GM21619 (cell line): ENCODE measurements at regions not wholly inside any gene's neighbourhood (a gene's known extent, or its start where the extent isn't known, plus 50 kb on each side); places are given as distances from the start of the nearest gene placed in this dataset.
"Not testable (repeated sequence)": the region's sequence is repeated elsewhere in the genome, so short reads cannot be mapped to it uniquely, and the experiment has no call there.

Experiments
- ATAC-seq: cut with Tn5 transposase; IDR thresholded peaks from one replicate; pipeline ENCODE4 v1.9.1; 2021; ENCODE audit not compliant: unreplicated experiment

DNA sequence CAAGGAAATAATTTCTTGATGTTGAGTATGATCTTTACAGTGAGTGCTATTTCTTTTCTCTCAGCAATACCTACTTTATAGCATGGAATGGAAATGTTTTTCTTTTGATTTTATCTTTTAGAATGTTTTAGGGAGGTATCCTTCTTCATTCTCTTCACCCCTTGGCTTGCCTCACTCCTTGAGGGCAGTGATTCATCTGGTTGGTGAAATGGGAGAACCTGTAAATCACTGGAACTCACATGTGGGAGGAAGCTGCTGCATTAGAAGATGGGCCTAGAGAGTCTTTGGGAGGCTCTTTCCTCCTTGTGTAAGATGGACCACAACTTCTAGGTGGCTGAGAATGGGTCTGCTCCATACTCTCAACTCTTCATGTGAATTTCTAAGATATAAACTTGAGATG, 244.8 kb upstream of the SYNCRIP start:
- no peak for ATAC-seq

GRCh38 chr6:85868685-85869084, 226.0 kb upstream of the SYNCRIP start:
- ATAC-seq, result no peak

GRCh38 chr6:85867595-85867994, 224.9 kb upstream of the SYNCRIP start:
- ATAC-seq, result no peak

GRCh38 chr6:85866758-85867401, 224.2 kb upstream of the SYNCRIP start:
- ATAC-seq, result no peak

- no peak for ATAC-seq
Observed at GRCh38 chr6:85866370-85866730, 223.7 kb upstream of the SYNCRIP start.

- ATAC-seq, result peak; percentile 66
Observed at GRCh38 chr6:85865420-85866369, 223.0 kb upstream of the SYNCRIP start.

- no peak for ATAC-seq
Observed at GRCh38 chr6:85864453-85865401, 222.0 kb upstream of the SYNCRIP start.

GRCh38 chr6:85856235-85856634, 213.5 kb upstream of the SYNCRIP start:
- no peak for ATAC-seq

DNA sequence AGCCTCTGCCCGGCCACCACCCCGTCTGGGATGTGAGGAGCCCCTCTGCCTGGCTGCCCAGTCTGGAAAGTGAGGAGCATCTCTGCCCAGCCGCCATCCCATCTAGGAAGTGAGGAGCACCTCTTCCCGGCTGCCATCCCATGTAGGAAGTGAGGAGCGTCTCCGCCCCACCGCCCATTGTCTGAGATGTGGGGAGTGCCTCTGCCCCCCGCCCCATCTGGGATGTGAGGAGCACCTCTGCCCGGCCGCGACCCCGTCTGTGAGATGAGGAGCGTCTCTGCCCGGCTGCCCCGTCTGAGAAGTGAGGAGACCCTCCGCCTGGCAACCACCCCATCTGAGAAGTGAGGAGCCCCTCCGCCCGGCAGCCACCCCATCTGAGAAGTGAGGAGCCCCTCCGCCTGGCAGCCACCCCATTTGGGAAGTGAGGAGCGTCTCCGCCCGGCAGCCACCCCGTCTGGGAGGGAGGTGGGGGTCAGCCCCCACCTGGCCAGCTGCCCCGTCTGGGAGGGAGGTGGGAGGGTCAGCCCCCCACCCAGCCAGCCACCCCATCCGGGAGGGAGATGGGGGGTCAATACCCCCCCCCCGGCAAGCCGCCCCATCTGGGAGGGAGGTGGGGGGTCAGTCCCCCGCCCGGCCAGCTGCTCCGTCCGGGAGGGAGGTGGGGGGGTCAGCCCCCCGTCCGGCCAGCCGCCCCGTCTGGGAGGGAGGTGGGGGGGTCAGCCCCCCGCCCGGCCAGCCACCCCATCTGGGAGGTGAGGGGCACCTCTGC, 195.8 kb upstream of the SYNCRIP start:
- ATAC-seq, result not testable (repeated sequence)

DNA sequence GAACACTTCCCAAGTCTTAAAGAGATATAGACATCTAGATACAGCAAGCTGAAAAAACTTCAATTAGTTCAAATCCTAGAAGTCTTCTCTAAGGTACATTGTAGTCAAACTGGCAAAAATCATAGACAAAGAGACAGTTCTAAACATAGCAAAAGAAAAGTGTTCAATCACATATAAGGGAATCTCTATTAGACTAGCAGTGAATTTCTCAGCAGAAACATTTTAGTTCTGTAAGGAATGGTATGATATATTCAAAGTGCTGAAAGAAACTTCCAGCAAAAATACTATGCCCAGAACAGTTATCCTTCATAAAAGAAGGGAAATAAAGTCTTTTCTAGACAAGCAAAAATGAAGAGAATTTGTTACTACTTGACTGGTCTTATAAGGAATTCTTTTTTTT, 186.3 kb upstream of the SYNCRIP start:
- ATAC-seq, result no peak

- no peak for ATAC-seq
Observed at GRCh38 chr6:85826997-85827396, 184.3 kb upstream of the SYNCRIP start.

- no peak for ATAC-seq
Observed at GRCh38 chr6:85824329-85824728, 181.6 kb upstream of the SYNCRIP start.

DNA sequence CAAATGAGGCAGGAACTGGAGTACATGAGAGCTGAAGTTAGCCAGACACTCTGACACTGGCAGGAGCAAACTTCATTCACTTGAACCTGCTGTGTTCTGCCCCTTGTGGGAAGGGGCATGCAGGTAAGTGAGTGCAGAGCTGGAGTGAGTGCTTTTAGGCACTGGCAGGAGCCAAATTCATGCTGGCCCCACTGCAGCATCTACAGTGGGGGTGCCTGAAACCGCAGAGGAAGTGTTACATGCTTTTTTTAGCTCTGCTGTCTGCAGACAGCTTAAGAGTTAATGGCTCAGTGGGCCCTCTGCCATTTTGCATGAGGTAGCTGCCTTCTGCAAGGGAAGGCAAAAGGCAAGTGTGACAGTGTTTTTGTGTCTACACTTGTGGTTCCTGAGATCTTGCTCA, 167.9 kb upstream of the SYNCRIP start:
- no peak for ATAC-seq

GRCh38 chr6:85803721-85804120, 161.0 kb upstream of the SYNCRIP start:
- no peak for ATAC-seq

DNA sequence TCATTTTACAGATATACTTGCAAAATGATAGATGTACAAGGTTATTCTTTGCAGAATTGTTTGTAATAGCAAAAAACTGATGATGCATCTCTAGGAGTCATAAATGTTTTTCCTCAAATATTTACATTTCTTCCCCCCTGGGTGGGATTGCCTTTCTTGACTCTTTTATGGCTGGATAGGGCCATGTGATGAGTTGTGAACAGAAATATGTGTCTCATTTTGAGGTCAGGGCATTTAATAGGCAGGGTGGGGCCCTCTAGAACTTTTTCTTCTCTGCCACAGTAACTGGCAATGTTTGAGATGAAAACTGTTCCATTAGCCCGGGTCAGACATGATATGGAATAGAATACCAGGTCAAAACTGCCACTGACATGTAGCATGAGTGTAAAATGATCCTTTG, 159.5 kb upstream of the SYNCRIP start:
- no peak for ATAC-seq

DNA sequence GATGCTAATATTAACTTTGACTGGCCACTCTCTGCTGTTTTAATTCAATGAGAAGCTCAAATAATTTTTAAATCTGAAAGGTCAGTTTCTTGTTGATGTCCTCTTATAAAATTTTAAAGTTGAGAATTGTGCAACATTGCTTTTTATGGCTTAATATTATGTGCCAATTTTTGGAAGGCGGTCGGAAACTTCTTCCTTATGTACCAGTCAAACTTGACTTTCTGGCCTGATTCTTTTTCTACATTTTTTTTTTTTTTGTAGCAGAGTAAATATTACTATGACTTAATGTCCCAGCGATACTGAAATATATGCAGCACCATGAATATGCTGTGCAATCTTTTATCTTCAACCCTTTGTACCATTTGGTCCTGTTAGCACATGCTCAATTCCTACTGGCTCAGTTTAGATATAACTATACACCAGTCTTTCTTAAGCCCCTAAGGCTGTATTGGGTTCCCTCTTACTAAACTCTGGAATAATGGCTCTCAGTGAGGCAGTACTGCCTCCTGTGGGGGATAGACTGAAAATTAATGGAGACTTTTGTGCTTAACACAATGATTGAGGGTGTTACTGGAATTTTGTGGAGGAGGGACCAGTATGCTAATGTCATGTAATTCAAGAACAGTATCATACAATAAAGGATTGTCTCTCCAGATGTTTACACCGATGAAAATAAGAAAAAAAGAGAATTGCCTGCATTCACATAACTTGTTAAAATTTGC, 156.4 kb upstream of the SYNCRIP start:
- ATAC-seq, result no peak

DNA sequence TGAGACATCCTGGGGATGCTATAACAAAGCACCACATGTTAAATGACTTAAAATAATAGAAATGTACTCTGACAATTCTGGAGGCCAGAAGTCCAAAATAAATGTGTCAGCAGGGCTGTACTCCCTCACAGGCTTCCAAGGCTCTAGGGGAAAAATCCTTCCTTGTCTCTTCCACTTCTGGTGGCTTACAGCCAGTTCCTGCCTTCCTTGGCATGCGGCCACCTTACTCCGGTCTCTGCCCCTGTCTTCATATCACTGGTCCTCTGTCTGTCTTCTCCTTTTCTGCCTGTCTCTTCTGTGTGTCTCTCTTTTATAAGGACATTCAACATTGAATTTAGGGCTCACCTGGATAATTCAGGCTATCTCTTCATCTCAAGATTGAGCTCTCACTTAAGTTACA, 155.3 kb upstream of the SYNCRIP start:
- ATAC-seq, result no peak

DNA sequence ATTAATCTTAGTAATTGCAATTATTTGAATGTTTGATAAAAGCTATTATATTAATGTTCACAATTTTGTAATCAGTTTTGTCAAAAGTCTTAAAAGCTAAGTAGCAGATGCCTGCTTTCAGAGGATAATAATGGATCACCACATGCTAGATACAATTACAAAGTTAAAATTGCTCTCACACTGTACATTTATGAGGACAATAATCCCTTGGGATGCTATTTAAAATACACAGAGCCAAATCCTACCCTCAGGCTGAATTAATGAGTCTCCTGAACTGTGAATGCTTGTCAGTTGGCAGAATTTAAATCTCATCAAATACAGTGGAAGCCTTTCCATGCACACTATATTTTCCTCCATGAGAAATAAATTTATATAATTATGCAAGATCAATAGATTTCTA, 153.3 kb upstream of the SYNCRIP start:
- no peak for ATAC-seq

- no peak for ATAC-seq
Observed at GRCh38 chr6:85792254-85792653, 149.6 kb upstream of the SYNCRIP start.

DNA sequence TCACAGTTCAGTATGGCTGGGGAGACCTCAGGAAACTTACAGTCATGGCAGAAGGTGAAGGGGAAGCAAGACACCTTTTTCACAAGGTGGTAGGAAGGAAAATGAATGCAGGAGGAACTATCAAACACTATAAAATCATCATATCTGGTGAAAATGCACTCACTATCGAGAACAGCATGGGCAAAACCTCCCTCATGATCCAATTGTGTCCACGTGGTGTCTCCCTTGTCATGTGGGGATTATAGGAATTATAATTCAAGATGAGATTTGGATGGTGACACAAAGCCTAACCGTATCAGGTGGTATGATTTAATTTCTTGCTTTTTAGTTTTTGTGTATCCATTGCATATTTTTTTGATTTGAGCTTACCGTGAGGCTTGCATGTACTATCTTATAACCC, 133.2 kb upstream of the SYNCRIP start:
- no peak for ATAC-seq
